PC-3 (cell line): ENCODE measurements at regions not wholly inside any gene's neighbourhood (a gene's known extent, or its start where the extent isn't known, plus 50 kb on each side); places are given as distances from the start of the nearest gene placed in this dataset.

Experiments
- CTCF ChIP-seq: fragments of 300-600 bp; sonication (generic); conservative IDR thresholded peaks from 2 replicates; pipeline ENCODE4 v1.5.1; 2017; ENCODE audit warnings: antibody characterized with exemption, low read depth, mild to moderate bottlenecking, low read length
- EZH2phosphoT487 ChIP-seq: fragments of 300-600 bp; sonication (generic); IDR thresholded peaks from 2 replicates; pipeline ENCODE4 v1.6.1; 2018; ENCODE audit warnings: mild to moderate bottlenecking, antibody characterized with exemption, low read length, borderline replicate concordance

GRCh38 chr13:24097667-24098066 lies 62.9 kb upstream of the SPATA13 start:
- no peak for TF ChIP-seq CTCF
- TF ChIP-seq EZH2phosphoT487, result no peak
